NCI-H1694 (cell line): ENCODE measurements at regions not wholly inside any gene's neighbourhood (a gene's known extent, or its start where the extent isn't known, plus 50 kb on each side); places are given as distances from the start of the nearest gene placed in this dataset.

Experiments
- DNase-seq: peaks from one replicate; lab custom pipeline; 2025; lab: John Stamatoyannopoulos, UW

DNA sequence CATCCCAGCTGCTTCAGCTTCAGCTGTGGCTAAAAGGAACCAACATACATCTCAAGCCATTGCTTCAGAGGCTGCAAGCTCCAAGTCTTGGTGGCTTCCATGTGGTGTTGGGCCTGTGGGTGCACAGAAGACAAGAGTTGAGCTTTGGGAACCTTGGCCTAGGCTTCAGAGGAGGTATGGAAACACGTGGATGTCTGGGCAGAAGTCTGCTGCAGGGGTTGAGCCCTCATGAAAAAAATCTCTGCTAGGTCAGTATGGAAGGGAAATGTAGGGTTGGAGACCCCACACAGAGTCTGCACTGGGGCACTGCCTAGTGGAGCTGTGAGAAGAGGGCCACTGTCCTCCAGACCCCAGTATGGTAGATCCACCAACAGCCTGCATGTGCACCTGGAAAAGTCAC is 279.3 kb downstream of the MZT1 start:
- DNase-seq = no peak

DNA sequence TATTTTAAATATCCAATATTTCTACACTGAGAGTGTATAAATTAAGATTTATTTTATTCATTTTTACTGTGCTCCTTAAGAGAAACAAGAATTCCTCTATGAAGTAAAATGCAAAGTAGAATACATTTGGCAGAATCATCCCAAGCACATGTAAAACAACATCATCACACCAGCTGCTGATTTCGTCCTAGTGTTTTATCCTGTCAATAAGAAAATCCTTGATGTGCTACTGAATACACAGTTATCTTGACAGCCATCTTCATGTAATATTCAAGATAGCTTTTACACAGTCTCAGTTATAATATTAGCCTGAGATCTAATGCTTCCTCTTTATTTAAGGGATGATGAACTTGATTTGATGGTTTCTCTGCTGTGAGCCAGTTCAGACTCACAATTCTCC is 282.4 kb downstream of the MZT1 start:
- DNase-seq = no peak

DNA sequence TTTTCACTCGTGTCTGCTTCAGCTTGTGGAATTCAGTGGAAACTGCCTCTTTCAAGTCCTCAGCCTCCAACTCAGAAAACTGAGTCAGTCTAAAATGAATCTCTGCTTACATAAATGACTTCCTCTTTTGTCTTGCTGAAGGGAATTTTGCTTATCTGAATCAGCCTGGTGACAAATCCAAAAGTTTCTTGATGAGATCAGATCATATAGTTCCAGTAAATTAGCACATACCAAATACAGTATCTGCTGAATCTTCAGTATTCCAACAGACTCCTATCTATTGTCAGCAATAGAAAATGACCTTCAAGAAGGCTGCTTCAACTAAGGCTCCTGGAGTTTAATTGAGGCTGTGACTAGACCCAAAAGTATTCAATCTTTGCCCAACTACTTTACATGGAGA is 290.0 kb downstream of the MZT1 start:
- DNase-seq = no peak

DNA sequence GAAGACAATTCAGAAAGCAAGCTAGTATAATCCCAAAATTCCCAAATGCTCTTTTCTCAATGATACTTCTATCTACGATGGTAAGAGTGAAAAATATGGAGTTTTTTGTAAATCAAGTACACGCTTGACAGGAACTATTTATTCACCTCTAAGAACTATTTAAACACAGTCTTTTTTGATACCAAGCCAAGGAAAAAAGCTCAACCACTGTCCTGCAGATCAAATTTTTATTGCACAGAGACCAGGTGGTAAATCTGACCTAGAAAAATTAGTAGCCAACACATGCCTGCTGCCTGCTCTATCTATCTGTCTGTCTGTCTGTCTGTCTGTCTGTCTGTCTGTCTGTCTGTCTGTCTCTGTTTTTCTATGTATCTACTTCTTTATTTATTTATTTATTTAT is 292.2 kb downstream of the MZT1 start:
- no peak for DNase-seq

DNA sequence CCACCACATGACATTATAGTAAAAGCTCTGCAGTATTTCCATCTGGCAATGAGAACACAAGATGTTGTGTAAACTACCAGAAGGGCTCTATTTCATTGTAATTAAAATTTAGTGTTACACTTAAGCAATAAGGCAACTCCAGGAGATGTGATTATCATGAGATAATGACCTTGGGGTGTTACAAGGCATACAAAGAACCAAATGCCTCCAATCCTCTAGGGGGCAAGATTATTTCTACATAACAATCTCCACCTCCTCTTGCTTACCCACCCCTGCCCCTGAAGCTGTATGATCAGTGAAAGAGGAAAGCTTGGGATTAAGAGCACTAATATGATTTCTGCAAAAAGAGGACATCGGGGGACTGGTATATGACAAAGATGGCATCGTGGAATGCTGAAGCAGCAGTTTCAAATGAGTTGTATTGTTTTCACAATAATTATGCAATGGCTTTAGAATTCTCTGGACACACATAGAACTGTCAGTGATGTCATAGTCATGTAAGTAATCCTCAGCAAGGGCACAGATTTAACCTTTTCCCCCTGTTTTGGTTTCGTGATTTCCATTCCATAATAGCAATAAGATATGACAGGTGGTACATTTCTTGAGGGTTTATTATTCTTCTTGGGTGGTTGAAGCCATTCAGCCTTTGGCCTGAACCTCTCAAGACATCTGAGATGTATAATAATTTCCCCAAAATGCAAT is 295.3 kb downstream of the MZT1 start:
- DNase-seq = no peak

DNA sequence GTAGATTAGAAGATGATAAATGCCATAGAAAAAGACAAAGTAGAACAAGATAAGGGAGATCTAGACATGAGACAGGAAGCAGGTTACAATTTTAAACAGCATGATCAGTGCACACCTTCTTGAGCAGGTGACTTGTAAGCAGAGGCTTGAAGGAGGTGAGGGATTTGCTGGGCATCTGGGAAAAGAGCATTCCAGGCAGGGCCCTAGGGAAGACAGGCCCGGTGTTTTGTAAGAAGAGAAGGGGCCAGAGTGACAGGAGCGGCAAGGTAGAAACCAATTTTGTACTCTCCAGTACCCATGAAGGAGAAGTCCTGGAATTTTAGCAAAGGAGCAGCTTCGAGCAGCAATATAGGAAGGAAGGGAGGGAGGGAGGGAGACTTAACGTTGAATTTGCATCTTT is 296.5 kb downstream of the MZT1 start:
- DNase-seq = no peak

DNA sequence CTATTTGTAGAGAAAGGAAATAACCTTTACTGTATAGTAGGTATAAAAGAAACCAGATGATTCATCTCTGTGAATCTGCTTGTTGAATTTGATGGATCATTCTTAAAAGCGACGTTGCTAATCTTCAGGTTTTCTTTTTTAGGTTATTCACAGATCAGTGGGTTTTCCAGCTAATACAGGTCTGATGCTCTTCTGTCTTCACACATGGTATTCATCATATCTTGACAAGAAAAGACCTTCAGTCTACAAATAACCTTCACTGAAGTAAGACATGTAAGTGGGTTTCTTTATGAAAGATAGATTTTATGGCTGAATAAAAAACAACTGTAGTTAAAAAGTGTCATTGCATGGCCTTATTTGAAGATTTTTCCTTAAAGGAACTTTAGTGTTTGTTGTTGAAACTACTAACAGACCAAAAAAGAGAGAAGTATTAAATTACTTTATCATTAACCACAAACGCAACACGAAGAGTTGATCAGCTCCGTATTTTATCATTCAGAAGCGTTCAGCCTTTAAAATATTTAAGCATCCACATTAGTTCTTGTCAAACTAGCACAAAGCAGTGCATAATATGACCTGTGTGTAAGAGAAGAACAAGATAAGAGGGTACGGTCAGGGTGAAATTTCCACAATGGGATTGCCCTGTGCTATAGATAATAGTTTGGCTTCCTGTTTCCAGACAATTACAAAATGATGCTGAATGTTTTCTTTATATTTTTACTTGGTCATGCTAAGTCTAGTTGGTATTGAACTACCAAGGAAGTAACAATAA is 299.5 kb downstream of the MZT1 start:
- no peak for DNase-seq

DNA sequence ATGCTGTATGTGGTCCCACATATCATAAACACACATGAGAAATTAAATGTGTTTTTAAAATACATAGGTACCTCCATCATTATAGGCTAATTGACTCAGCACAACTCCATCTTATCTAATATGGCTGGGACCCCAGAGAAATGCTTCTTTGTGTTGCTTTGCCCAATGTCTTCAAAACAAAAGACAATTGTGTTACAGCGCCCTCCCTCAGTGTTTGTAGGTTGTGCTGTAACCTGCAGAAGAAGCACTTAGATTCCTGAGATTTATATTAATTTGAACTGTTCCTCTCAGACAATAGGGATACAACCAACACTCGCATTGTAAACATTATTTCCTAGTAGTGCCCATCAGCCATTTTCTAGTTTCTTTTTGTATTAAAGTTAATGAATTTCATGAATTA is 303.4 kb downstream of the MZT1 start:
- no peak for DNase-seq

DNA sequence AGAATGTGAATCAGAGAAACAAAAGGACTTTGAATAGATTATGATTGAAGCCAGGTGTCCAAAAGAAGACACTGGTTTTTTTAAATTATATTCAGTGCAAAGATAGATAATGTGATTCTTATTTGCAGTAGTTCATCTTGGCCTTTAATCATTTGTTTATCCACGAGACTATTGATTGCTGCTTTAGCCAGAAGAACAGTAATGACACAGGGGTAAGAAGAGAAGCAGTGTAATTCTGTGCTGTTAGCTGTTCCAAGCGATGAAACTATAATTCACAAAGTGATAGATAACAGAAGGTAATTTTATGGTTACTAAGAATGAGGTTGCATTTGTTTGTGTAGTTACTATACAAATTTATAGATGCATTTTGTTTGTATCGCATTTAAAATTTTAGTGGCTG is 311.6 kb downstream of the MZT1 start:
- no peak for DNase-seq

DNA sequence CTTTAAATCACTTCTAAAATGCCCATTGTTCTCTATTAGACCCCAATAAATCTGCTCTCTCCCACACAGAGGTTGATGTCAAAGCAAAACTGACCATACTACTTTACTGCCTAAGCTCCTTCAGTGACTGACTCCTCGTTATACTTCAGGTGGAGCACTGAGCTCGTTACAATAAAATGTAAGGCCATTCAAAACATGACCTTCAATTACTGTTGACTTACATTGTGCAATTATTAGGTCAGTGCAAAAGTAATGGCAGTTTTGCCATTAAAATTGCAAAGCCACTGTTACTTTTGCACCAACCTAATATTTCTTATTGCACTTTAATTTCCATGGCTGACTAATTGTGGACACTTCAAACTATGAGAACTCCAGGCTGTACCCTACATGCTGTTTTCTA is 314.9 kb downstream of the MZT1 start:
- DNase-seq = no peak

DNA sequence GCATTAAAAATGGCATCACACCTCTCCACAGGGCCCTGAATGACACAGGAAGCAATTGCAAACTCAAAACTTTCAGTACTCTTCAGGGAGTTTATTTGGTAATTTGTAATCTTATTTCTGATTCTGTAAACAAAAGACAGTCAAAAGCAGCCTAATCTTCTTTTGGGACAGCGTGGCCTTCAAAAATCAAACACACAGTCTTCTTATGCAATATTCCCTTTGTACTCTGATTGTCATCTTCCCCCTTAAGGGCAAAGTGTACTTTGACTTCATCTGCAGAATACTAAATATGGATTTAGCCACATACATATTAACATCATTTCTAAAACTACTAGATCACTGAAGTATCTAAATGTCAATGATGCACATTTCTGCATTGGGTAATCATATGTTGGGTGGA is 322.0 kb downstream of the MZT1 start:
- DNase-seq = no peak

DNA sequence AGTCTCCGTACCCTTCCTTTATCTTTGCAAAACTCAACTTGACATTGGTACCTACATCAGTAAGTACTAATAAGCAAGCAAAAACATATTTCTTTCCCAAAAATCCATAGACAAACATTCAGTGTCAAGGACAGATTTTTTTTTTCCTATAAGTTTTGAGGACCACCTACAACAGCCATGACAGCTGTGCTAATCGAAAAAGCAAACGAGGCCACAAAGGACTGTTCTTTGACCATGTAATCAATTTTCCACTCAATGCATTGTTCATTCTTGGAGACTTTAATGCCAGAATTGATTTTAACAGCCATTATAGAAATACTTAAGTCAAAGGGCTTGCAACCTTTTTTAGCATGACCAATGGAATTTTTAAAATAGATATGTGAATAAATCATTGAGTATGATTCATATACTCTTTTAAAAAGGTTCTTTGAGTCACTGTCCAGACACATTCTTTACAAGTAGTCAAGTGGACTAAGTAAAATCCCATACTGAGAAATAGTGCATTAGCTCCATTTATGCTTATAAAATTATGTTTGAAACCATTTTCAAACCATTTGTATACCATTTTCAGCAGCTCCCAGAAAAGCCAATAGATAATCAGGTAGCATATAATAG is 323.9 kb downstream of the MZT1 start:
- no peak for DNase-seq

DNA sequence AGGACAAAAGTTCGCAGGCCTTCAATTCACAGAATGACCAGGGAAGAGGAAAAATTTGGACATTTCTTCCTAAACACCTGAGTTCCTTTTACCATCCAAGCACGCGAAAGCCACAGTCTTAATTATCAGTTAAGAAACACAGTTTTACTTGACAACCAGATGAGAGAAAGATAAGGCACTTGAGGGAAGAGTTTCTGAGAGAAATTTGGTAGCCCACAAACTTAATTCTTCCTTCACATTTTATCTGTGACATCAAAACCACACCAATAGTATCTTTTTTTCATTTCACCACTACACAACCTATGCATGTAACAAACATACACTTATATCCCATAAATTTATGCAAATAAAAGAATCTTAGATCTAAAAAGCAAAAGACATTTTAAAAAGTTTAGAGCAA is 326.6 kb downstream of the MZT1 start:
- no peak for DNase-seq

DNA sequence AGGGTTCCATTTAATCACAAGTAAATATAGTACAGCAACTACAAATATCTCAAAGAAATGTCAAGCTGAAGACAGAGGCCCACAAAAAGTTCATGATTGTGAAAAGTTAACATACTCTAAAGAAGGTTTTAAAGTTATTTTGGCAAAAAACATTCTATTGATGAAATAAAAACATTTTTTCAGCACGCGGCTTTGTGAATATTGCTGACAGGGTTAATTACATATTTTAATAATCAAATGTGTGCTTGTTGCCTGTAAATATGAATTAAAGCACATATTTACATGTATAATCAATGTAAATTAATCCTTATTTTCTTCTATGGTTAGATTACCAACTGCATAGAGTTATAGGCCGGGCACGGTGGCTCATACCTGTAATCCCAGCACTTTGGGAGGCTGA is 328.1 kb downstream of the MZT1 start:
- no peak for DNase-seq

DNA sequence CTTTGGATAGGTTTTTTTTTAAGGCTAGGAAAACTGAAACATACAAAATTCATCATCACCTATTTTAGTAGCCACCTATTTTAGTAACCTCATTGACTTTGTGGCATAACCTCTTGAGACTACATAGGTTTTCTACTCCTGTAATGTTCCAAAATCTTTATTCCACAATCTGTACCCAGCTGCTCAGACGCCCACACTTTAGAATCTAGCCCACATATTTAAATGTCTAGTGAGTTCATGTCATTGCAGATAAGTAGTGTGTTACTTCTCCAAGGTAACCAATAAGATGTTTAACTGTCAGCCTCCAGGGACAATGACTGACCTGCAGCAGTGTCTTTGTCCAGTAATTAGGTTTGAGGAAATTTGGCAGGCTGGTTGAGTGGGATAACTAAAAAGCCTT is 330.2 kb downstream of the MZT1 start:
- DNase-seq = no peak

DNA sequence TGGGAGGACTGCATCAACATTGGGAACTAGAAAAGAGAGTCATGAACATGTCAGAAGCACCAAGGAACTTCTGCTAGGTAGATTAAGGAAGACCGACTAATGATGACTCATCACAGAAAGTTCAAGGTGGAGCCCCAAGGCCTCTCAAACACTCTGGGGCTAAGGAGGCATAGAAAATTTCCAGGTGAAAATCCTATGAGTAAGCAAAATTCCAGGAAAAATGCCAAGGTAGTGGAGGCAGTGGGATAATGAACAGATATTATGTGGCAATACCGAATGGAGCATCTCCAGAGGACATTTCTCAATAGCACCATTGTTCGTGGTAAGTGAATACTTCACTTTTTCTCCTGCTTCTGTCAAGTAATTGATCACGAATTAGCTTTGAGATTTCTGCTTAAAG is 336.5 kb downstream of the MZT1 start:
- no peak for DNase-seq

DNA sequence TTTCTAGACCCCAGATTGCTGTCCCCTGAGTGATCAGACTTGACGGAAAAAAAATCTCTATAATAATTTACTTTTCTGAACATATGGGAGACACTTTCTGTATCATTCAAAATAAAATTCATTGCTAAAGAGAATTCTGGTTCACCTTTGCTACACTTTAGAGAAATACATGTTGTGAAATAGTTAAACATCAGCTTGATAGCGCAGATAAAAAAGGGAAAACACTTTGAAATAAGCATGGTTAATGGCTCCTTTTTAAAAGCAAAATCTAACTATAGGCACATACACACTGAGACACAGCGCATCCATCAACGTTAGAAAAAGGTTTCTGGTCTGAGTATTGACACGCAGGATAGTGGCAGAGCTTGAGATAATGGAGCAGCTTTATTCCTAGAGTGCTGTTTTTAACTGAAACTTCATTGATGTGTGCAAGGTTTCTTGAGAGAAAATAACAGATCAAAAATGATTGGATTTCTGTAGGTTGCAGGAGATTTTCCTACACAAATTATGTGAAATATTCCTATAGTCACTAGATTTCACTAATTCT is 341.2 kb downstream of the MZT1 start:
- no peak for DNase-seq

DNA sequence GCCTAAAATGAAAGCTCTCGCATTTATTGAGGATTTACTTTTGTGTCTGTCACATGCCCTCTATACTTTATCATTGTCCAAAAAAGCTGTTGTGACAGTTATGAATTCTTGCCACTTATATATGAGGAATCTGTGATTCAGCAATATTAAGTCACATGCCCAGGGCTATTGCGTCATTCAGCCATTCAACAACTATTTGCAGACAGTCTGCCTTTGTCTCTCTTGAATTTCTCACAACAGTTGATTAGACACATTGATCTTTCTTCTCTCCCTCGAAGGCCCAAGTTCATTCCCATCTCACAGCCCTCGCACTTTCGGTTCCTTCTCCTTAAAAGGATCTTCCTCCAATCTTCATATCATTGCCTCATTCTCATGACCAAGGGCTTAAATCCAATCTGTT is 342.6 kb downstream of the MZT1 start:
- no peak for DNase-seq

DNA sequence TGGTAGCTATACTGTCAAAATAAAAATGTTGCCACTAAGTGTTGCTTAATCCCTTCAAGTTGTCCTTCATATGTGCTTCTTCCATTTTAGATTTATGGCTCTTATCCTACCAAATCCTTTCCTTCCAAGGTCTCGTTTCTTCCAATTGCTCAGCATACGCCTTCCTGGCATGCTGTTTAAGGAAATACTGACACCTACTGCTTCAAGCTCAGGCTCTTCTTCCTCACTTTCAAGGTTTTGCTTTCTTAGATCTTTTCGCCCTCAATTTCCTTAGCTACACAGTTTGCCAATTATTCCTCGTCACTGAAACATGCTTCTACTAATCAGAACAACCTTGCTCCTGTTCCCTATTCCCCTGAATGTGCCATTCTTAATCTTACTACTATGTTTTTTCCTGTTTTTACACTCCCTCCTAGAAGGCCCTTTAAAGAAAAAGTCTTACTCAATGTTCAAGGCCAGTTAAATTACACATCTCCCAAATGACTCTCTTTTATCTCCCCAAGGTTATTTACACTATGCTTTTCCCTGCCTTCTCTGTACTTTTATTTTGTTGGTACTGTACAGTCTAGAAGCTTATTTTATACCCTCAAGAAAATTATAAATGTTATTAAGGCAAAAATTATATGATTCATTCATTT is 343.1 kb downstream of the MZT1 start:
- DNase-seq = no peak

DNA sequence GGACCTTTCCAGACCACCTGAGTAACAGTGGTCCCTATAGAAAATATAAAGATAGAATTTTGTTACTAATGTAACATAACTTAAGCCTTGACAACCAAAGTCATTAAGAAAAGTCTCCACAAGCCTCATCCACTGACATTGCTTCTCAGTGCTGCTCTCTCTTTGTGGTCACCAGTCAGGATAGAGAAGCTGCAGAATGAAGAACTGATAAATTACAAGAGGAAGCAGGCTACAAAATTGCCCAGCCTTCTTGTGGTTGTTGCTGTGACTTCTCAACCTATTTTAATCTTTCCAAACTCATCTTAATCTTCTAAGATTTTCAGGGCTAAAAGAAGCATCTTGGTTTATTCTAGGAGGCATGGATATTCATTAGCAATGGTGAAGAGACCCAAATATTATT is 343.8 kb downstream of the MZT1 start:
- no peak for DNase-seq

DNA sequence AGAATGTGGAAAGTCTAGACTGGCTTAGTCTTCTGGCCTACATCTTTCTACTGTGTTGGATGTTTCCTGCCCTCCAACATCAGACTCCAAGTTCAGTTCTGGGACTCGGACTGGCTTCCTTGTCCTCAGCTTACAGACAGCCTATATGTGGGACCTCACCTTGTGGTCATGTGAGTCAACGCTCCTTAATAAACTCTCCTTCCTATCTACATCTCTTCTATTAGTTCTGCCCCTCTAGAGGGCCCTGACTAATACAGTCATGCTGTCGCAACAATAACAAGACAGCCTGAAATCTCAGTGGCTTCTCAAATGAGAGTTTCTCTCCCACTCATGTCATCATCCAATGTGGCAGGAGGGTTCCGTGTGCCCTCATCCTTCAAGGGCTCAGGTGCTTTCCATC is 347.8 kb downstream of the MZT1 start:
- DNase-seq = no peak

DNA sequence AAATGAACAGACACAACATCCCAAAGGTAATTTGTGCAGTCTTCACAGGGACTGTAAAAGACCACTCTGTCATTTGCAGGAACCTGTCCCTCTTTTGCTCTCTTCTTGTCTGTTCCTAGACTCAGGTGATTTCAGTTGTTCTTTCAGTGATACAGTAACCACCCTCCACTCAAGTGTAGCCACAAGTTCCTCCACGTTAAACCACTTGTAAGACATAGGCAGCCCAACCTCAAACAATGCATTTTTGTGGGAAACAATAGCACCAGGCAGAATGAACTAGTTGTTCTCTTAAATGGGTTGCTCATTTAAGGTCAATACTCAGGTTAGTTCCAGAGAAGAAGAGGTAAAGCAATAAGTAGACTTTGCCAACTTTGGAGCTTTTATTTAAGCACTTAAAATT is 359.4 kb downstream of the MZT1 start:
- DNase-seq = no peak

DNA sequence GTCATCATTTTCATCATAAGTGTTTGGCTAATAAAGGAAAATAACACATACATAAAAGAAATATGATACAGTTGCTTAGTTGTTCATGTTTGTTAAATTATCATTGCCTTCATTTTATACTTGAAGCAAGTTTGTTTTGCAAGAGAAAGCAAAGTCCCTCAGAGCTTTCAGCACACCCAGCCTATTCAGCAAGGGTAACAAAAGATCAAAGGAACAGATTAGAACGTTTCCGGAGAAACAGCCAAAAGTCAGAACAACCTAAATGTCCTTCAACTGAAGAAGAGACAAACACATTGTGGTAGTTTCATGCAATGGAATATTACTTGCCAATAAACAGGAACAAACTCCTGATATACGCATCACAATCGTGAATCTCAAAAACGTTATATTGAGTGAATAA is 380.7 kb downstream of the MZT1 start:
- no peak for DNase-seq
